HS-27A (cell line): ENCODE measurements at regions not wholly inside any gene's neighbourhood (a gene's known extent, or its start where the extent isn't known, plus 50 kb on each side); places are given as distances from the start of the nearest gene placed in this dataset.

ENCODE experiments used
- DNase-seq: peaks from one replicate; pipeline ENCODE4 v3.0.0-alpha.2; 2012; ENCODE audit warnings: low read depth, missing footprints

GRCh38 chr11:15539645-15540044 lies 424.9 kb downstream of the INSC start:
- no peak for DNase-seq

- DNase-seq, result no peak
These were observed 426.4 kb downstream of the INSC start for GRCh38 chr11:15541079-15541478.

- no peak for DNase-seq
These were observed 429.6 kb downstream of the INSC start for GRCh38 chr11:15544353-15544752.

GRCh38 chr11:15547685-15548084 lies 433.0 kb downstream of the INSC start:
- DNase-seq, result no peak

GRCh38 chr11:15551901-15552851 lies 437.5 kb downstream of the INSC start:
- DNase-seq, result no peak

GRCh38 chr11:15555161-15555560 lies 440.4 kb downstream of the INSC start:
- DNase-seq, result no peak

GRCh38 chr11:15557457-15558230 lies 442.9 kb downstream of the INSC start:
- DNase-seq, result no peak

- no peak for DNase-seq
These were observed 443.9 kb downstream of the INSC start for GRCh38 chr11:15558513-15559181.

- DNase-seq, result no peak
These were observed 446.2 kb downstream of the INSC start for GRCh38 chr11:15560689-15561467.

- DNase-seq, result no peak
These were observed 447.5 kb downstream of the INSC start for GRCh38 chr11:15562230-15562629.

GRCh38 chr11:15563054-15563453 lies 448.3 kb downstream of the INSC start:
- no peak for DNase-seq

GRCh38 chr11:15565880-15566279 lies 451.2 kb downstream of the INSC start:
- no peak for DNase-seq

GRCh38 chr11:15568440-15568839 lies 453.7 kb downstream of the INSC start:
- DNase-seq, result no peak

GRCh38 chr11:15569305-15570025 lies 454.7 kb downstream of the INSC start:
- DNase-seq, result no peak

GRCh38 chr11:15575409-15575808 lies 460.7 kb downstream of the INSC start:
- no peak for DNase-seq

GRCh38 chr11:15576769-15577168 lies 462.0 kb downstream of the INSC start:
- no peak for DNase-seq

GRCh38 chr11:15577519-15577918 lies 462.8 kb downstream of the INSC start:
- no peak for DNase-seq

- no peak for DNase-seq
These were observed 464.7 kb downstream of the INSC start for GRCh38 chr11:15579287-15580001.

GRCh38 chr11:15580056-15580774 lies 465.5 kb downstream of the INSC start:
- no peak for DNase-seq

- no peak for DNase-seq
These were observed 466.0 kb downstream of the INSC start for GRCh38 chr11:15580775-15581095.
